Caki2 (cell line): ENCODE measurements at regions not wholly inside any gene's neighbourhood (a gene's known extent, or its start where the extent isn't known, plus 50 kb on each side); places are given as distances from the start of the nearest gene placed in this dataset.
"Not testable (repeated sequence)": the region's sequence is repeated elsewhere in the genome, so short reads cannot be mapped to it uniquely, and the experiment has no call there.

Experiments
- DNase-seq: peaks from one replicate; pipeline ENCODE4 v3.0.0-alpha.2; 2015; ENCODE audit warnings: low read depth
- in situ Hi-C: cut with HindIII; loops from 2 replicates; pipeline ENCODE4 v1.10.0; 2016; ENCODE audit warnings: low sequenced_read_pairs, low pct_unique_long_range_greater_than_20kb, mixed read lengths

DNA sequence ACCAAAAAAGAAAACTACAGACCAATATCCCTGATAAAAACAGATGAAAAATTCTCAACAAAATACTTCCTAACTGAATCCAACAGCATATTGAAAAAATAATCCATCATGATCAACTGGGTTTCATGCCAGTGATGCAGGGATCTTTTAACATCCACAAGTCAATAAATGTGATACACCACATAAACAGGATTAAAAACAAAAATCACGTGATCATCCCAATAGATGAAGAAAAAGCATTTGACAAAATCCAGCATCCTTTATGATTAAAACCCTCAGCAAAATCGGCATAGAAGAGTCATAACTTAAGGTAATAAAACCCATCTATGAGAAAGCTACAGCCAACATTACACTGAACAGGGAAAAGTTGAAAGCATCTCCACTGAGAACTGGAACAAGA is 107.5 kb downstream of the DCLK3 start:
- in situ Hi-C loops: no loop called here
- DNase-seq: no peak

DNA sequence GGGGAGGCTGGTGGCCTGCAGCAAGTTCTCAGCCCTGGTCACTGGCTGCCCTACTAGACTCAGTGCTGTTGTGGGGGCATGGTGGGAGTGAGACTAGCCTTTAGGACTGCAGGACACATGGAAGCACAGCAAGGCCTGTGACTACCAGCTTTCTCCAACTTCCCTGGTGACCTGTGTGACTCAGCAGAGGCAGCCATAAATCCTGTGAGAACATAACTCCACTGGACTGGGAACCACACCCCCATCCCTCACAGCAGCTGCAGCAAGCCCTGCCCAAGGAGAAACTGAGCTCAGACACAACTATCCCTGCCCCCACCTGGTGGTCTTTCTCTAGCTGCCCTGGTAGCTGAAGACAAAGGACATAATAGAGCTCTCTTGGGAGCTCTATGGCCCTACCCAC is 111.3 kb downstream of the DCLK3 start:
- in situ Hi-C loops: no loop called here
- peak; percentile 23 for DNase-seq

DNA sequence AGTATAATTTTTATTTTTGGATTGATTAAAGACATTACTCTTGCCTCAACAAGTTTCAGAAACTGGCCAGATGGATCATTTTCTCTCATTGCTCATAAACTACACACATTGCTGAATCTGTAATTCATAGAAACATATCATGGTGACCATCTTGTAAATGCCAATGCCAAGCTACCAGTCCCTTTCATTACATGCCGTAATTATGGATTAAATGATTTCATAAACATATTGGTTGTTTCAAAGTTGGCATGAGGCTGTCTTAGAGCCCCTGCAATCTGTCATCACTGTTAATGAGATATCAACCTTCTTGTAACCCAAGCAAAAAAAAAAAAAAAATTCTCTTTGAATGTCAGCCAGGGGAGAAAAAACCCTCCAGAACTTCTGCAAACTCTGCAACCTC is 112.2 kb downstream of the DCLK3 start:
- DNase-seq: no peak
- in situ Hi-C loops: no loop called here

DNA sequence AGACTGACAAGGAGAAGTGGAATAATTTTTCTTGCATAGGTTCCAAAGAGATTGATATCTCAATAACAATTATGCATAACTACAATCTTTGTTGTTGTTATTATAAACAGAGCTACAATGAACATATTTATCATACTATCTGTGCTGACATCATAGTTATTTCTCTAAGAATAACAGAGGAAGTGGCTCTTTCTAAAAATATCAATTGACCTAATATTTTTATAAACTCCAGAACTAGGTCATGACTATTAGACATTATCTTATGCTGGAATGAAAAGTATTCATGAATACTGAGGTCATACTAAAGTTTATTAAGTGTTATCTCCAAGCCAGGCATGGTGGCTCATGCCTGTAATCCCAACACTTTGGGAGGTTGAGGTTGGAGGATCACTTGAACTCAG is 114.1 kb downstream of the DCLK3 start:
- in situ Hi-C loops: no loop called here
- DNase-seq: peak; percentile 38

DNA sequence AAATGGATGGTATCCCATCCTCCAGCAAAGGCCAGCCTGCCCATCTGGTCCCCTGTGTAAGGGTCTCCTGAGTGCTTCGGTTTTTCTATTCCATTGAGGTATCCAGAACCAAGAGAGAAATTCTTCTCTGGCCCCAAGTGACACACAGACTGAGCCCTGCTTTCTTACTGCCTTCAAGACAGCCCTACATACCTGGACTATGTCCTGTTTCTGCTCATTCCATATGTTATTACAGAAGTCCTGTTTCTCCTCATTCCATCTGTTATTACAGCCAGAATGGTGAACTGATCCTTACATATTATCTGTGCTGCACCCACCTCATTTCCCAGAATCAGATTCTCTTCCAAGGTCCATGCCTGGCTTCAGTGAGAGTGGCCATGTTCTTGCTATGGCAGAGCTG is 115.2 kb downstream of the DCLK3 start:
- DNase-seq: no peak
- in situ Hi-C loops: no loop called here

DNA sequence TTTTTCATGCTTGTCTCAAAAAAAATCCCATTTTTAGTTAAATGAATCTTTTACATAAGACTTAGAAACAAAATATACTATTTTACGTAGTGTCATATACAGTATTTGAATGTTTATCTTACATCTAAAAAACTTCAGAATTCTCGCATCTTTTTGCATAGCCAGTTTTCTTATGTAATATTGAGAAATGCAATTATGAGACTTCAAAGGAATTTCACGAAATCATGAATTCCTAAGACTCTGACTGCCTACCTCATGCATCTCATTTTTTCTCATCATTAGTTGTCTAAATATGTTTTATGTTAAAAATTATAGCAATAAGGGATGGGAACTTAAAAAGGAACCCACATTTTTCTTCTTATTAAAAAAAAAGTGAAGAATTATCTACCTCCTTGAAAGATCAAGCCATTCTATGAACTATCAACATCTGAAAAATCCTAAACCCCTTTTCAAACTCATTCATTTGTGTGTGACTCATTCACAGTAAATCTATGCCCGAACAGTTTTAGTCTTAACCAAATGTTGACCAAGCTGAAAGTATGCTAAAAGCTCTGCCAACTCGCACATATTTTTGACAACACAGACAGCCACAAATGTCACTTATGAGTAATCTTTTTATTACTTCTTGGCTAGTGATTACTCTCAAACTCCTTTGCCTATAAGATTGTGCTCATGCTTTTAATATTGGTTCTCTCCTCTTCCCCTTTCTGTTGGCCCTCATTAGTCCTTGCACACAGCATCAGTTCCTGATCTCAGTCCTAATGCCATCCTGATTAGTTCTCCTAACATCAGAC is 115.9 kb downstream of the DCLK3 start:
- in situ Hi-C loops: no loop called here
- peak; percentile 61 for DNase-seq

DNA sequence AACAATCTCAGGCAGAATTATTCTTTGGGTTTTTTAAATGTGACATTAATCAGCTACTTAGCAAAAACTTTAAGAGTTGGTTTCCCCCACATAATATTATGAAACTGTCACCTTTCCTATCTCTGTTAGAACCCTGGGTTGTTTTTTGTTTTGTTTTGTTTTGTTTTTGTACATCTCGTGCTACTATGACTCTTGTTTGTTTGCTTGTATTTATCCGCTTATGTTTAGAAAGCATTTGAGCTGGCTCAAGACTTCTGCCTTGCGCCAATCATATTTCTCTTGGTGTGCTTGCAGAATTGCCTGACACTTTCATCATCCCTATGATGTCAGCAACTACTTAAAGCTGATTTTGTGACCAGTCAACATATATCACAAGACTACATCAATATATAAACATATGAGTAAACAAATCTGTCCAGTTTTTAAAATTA is 116.9 kb downstream of the DCLK3 start:
- no peak for DNase-seq
- in situ Hi-C loops: no loop called here

DNA sequence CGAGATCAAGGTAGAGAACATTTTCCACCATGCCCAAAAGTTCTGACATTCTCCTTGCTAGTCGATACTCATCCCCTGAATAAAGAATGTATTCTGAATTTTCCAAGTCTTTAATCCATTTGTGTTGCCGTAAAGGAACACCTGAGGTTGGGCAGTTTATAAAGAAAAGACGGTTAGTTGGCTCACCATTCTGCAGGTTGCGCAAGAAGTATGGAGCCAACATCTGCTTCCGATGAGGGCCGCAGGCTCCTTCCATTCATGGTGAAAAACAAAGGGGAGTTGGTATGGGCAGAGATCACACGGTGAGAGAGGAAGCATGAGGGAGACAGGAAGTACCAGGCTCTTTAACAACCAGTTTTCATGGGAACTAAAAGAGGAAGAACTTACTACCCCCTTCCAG is 121.2 kb downstream of the DCLK3 start:
- DNase-seq: no peak
- in situ Hi-C loops: no loop called here

DNA sequence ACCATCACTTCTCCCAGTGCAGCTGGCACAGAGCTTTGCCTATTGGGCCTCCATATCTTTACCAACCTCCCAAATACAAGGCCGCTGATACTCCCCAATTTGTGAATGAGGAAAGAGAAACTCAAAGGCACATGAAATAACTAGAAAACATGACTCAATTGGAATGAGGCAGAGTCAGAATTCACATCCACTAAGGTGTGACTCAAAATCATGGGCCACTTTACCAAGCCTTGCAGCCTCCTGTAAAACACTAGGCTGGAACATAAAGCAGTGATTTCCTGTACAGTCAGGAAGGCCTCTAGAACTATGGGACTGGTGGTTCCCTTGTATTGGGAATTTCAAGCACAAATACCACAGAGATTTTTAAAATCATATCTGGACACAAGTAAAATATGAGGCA is 128.6 kb downstream of the DCLK3 start:
- in situ Hi-C loops: no loop called here
- no peak for DNase-seq

DNA sequence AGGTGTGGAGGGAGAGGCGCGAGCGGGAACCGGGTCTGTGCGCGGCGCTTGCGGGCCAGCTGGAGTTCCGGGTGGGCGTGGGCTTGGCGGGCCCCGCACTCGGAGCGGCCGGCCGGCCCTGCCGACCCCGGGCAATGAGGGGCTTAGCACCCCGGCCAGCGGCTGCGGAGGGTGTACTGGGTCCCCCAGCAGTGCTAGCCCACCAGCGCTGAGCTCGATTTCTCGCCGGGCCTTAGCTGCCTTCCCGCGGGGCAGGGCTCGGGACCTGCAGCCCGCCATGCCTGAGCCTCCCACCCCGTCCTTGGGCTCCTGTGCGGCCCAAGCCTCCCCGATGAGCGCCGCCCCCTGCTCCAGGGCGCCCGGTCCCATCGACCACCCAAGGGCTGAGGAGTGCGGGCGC is 130.5 kb downstream of the DCLK3 start:
- DNase-seq, in situ Hi-C loops: not testable (repeated sequence)

DNA sequence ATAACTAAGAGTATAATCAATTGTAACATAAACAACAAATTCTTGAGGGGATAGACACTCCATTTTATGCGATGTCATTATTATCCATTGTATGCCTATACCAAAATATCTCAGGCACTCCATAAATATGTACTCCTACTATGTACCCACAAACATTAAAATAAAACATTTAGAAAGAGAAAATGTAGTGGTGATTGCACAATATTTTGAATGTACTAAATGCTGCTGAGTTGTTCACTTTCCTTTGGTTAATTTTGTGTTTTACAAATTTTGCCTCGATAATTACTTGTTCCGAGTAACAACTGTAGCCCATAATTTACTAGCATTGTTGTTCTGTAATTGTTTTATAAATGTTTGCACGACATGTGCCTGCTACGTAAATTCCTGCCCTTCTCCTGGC is 131.3 kb downstream of the DCLK3 start:
- in situ Hi-C loops: no loop called here
- DNase-seq: no peak

DNA sequence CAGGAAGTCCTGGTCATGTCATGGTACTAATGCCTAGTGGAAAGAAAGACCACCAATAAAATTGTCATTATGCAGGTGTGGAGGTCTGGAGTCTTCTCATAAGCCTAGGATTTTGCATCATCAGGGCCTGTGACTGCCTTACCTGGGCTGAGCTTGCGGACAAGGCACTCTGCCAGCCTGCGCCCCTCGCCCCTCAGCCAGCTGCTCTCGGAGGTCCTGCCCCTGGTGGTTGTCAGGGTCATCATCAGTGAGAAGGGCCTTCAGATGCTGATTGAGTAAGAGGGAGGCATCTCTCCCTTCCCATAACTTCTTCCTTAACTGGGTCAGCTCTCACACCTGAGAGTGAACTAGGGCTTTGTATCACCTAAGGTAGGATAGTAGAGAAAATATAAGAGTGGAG is 132.8 kb downstream of the DCLK3 start:
- DNase-seq: no peak
- in situ Hi-C loops: no loop called here

DNA sequence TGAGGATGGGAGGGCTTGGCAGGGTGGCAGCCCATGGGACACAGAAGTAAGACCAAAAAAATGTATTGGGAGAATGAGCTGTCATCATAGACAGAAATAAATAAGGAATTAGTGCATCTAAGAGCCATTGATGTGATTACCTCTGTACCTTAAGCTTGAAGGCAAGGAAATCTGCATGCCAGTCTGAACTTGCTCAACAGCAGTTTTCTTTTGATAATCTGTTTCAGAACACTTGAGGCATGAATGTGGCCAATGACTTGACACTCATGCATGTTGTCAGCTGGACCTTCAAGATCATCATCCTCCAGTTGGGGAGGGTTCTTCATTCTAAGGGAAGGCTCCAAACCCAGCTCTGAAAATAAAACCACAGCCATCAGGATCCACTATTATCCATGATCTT is 148.5 kb downstream of the DCLK3 start:
- DNase-seq: no peak
- in situ Hi-C loops: no loop called here

DNA sequence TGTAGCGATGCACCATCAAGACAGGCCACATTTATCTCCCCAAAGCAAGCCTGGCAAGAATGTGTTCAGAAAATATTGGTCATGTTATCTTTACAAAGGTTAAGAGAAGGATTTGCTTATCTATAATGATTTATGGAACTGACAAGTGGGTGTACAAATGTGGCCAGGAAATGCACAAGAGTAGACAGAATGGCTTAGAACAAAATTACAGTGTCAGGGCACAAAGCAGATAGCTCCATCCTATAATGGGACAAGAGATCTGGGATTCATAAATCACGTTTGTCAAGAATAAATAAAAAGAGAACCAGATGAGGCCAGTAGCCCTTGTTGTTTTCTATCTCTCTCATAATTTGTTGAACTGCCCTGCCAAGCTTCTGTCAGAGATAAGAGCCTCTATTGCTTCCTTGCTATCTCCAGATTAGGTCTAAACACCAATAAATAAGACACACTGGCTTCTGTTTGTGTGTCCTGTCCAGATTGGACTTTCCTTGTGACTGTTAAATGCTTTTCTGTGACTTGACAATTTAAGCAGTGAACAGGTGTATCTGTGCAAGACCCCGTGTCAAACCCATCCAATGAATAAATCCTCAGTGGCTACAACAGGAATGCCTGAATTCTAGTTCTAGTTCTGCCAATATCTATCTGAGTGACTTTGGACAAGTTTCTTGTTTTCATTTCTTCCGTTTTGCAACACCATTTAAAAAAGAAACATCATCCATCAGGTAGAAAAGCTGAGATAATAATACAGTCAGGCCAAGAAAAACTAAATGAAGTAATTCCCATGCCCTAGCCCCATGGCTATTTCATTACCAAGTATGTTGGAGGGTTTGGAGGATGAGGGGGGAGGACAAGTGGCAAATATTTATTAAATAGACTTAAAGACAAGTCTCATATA is 157.2 kb downstream of the DCLK3 start:
- in situ Hi-C loops: no loop called here
- peak; percentile 56 for DNase-seq

DNA sequence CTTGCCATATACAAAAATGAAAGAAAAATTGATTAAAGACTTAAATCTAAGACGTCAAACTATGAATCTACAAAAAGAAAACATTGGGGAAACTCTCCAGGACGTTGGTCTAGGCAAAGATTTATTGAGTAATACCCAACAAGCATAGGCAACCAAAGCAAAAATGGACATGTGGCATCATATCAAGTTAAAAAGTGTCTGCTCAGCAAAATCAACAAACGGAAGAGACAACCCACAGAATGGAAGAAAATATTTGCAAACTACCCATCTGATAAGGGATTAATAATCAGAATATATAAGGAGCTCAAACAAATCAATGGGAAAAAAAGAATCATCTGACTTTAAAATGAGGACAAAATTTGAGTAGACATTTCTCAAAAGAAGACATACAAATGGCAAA is 160.9 kb downstream of the DCLK3 start:
- no peak for DNase-seq
- in situ Hi-C loops: no loop called here

DNA sequence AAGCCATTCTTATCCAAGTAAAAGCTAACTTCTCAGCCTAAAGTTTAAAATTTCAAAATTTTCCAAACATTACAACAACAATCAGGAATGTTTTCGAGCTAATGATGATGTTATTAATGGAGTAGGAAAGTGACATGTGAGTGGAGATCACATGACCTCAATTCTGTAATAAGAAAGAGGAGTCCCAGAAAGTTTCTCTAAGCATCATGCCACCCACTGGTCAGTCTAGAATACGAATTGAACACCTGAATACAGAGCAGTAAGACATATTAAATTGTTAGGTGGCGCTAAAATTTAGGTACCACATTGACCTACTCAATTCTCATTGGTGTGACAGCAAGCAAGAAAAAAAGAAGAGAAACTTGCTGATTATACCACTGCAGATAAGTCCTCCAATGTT is 163.9 kb downstream of the DCLK3 start:
- in situ Hi-C loops: no loop called here
- no peak for DNase-seq
